DMS53 treated with DMSO at 0.1 percent for 48 hours (cell line): ENCODE measurements at regions not wholly inside any gene's neighbourhood (a gene's known extent, or its start where the extent isn't known, plus 50 kb on each side); places are given as distances from the start of the nearest gene placed in this dataset.

Experiments
- DNase-seq: peaks from one replicate; lab custom pipeline; 2025; ENCODE audit not compliant: unreplicated experiment; lab: John Stamatoyannopoulos, UW

DNA sequence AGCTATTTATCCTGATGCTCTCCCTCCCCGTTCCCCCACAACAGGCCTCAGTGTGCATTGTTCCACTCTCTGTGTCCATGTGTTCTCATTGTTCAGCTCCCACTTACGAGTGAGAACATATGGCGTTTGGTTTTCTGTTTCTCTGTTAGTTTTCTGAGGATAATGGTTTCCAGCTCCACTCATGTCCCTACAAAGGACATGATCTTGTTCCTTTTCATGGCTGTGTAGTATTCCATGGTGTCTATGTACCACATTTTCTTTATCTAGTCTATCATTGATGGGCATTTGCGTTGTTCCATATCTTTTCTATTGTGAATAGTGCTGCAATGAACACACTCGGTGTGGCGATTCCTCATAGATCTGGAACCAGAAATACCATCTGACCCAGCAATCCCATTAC, 225.9 kb upstream of the CDH4 start:
- DNase-seq, result no peak

DNA sequence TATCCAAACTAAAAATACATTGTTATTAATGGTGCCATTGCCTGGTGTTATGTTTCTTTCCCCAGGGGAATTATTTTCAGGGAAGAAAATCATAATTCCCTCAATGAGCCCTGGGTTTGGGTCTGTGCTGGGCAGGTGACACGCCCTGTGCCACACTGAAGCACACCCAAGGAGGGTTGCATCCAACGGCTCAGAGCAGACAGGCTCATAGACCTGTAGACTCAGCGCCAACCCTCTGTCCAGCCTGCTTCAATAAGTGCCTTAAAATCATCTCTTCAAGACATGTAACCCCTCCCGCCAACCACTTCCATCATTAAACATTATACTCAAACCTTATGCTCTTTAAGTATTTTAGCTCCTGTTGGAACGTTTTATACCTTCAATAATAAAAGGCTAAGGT, 225.3 kb upstream of the CDH4 start:
- no peak for DNase-seq

- no peak for DNase-seq
Observed at GRCh38 chr20:61027218-61027617, 224.8 kb upstream of the CDH4 start.

- DNase-seq, result no peak
Observed at GRCh38 chr20:61030130-61030529, 221.9 kb upstream of the CDH4 start.

GRCh38 chr20:61031101-61031830, 220.8 kb upstream of the CDH4 start:
- DNase-seq, result no peak

- DNase-seq, result no peak
Observed at GRCh38 chr20:61037498-61037897, 214.6 kb upstream of the CDH4 start.

DNA sequence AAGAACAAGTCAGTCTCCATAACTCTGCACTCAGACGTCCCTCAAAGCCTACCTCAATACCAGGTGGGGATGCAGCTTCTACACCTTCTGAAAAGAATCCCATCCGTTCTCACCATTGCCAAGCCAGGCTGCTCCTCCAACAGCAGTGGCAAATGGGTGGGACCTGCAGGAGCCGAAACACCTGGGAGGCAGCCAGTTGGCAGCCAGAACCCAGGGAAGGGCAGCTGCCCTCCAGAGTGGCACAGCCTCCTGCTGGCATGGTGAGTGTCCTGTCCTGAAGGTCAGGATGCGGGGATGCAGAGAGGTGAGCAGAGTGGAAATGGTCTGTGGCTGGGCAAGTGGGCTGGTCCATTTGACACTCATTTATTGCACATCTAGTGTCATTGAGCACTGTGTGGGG, 210.6 kb upstream of the CDH4 start:
- DNase-seq, result no peak

GRCh38 chr20:61042506-61043385, 209.3 kb upstream of the CDH4 start:
- no peak for DNase-seq

- DNase-seq, result no peak
Observed at GRCh38 chr20:61043681-61044080, 208.4 kb upstream of the CDH4 start.

DNA sequence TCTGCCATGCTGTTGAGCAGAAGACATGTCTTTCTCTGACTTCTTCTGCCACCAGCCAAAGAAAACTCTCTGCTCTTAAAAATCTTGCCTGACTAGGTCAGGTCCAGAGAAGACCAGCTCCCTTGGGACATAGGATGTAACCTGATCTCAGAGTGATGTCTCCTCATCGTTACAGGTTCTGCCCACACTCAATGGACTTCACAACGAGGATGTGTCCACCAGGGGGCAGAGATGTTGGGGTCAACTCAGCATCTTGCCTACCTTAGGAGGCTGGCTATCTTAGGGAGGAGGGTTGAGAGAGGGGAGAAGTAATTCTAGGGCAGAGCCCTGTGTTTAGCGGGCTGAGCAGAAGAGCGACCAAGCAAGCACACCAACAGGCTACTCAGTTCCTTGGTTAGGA, 207.6 kb upstream of the CDH4 start:
- DNase-seq, result no peak

DNA sequence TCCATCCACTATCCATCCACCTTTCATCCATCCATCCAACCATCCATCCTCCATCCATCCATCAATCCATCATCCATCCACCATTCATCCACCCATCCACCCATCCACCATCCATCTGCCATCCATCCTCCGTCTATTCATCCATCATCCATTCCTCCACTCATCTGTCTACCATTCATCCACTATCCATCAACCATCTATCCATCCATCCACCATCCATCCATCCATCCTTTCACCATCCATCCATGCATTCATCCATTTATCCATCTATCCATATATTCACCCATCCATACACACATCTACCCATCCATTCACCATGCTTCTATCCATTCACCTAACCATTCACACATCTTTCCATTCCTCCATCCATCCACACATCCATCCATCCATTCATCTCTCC, 207.0 kb upstream of the CDH4 start:
- DNase-seq, result no peak

DNA sequence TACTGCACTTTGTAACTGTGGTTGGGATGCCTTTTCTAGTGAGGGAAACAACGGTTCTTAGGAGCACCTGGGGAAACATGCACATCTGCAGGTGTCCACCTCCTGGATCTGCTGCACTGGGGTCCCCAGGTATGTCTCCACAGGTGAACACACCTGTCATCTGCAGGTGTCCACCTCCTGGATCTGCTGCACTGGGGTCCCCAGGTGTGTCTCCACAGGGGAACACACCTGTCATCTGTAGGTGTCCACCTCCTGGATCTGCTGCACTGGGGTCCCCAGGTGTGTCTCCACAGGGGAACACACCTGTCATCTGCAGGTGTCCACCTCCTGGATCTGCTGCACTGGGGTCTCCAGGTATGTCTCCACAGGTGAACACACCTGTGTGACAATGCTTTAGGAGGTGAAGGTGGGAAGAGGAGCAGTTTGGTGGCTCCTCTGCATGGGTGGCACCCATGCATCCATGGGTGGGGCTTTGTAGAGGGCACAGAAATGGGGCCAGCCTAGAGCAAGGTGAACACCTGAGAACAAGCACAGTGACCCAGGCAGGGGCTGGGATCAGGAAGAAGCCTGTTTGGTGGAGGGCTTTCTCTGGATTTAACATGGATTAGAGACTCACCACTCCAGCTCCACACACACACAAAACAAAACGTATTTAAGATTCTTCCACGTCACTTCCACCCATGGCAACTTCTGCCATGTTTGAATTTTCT, 206.0 kb upstream of the CDH4 start:
- DNase-seq, result no peak

DNA sequence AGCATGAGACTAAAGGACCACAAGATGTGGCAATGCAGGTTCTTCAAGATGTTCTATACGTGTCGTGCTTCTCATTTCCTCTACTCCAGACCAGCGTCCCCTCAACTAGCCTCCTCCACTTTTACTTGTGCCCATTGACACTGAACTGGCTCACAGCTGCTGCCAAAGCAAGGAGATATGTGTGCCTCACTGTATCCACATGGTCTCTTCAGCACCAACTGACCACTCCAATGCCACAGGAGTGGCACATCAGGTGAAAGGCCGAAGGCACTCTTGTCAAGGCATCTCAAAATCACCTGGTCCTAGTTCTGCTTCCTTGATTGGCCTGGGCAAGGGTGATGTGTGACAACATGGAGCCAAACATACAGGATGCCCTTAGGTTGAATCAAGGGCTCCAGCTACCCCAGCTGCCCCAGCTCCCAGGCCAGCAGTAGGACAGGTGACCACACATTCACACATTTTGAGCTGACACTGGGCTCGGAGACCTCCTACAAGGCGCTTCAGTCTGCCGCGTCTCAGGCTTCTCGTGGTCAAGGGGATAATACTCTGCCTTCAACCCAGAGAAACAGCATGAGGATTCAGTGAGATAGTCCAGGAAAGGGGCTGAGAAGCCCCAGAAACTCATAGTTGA, 205.2 kb upstream of the CDH4 start:
- DNase-seq, result no peak

DNA sequence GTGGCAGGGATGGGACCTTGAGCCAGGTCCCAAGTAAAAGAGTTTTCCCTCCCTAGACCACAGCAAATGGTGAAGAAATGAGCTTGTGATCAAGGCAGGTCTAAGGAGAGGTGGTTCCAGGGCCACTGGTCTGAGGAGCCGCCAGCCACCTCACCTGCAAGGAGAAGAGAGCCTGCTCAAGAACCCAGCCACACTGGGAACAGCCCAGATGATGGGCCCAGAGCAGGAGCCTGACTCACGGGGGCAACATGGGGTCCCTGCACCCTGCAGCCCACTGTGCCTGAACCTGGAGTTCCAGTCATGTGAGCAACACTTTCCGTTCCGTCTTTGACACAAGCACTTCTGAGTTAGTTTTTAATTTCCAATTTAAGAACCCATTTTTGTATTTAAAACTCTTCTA, 204.5 kb upstream of the CDH4 start:
- no peak for DNase-seq

- DNase-seq, result no peak
Observed at GRCh38 chr20:61048302-61048701, 203.8 kb upstream of the CDH4 start.

GRCh38 chr20:61049684-61050083, 202.4 kb upstream of the CDH4 start:
- DNase-seq, result no peak

DNA sequence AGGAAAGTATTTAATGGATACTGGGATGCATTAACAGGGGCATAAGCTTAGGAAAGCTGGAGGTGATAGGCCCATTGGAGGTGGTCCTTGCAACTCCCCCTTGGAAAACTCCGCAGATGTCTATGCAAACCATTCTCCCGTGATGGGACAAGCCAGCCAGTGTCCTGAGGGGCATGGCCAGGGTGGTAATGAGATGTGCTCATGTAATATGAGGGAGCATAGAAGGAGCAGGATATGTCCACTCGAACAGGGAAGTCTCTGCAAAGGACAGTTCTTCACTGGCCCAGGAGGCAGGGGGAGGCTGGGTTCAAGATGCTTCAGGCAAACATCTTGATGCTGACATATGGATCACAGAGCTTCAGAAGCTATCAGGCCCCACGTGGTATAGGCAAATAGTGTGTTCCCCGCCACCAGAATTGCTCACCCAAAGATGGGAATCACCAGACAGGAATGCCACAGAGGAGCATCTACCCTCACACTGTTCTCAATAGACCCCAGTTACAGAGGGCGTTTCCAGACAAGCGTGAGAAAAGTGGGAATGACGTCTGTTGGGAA, 201.6 kb upstream of the CDH4 start:
- no peak for DNase-seq

GRCh38 chr20:61052195-61052750, 199.8 kb upstream of the CDH4 start:
- no peak for DNase-seq

DNA sequence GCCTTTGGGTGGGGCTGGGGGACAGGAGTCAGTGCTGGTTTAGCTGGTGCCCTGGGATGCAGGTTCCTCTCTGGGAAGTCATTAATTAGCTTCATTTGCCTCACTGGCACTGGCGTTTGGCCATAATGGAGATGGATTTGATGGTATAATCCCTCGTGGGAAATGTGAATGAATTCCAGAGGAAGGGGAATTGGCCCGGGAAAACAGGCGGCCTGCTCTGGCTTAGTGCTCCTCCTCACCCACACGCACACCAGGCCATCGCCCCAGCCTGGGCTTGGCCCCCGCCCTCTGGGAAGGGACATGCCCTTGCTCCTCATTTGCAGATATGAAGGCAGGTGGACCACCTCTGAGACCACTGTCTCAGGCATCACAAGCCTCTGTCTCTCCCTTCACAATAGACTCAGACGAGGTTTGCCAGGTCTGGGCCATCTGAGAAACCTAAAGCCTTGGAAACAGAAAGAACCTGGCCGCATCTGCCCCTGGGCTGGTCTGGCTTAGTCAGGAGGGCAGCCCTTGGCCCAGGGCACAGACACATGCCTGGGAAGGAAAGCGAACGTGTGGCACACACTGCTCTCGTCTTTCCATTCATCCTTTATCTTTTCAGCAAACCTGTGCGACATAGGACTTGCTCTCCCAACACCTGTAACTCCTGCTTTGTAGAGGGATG, 199.2 kb upstream of the CDH4 start:
- no peak for DNase-seq

DNA sequence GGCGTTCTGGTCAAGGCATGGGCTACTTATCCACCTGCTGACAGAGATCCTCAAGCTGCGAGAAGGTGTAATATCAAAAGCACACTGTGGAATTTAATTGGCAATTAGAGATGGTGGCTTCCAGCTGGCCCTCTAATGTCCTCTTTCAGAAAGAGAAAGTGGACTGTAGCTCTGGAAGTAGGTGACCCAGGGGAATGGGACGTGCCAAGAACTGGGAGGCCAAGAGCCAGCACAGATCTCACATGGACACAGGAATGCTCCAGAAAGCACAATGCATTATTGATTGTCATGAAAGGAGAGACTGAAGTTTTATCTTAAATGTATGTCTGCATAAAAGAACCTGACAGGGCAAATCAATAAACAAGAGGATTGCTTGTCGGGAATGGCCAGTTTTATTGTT, 198.6 kb upstream of the CDH4 start:
- DNase-seq, result no peak
